Panc1 (cell line): ENCODE measurements at regions not wholly inside any gene's neighbourhood (a gene's known extent, or its start where the extent isn't known, plus 50 kb on each side); places are given as distances from the start of the nearest gene placed in this dataset.

ENCODE experiments used
- ATAC-seq: fragments of 200-7000 bp; cut with Tn5 transposase; 2 replicates; pipeline ENCODE4 v1.9.1; 2020; ENCODE audit warnings: mild to moderate bottlenecking, moderate library complexity
- BruUV-seq: library from RNA; stranded (reverse); fragments of 400-500 nt; replicated peaks from 2 replicates; lab custom pipeline; 2021; lab: Mats Ljungman, UMichigan
- CTCF ChIA-PET: fragments of 300-600 bp; sonication (Branson Sonifier 250); formaldehyde crosslinking; loops from one replicate; lab custom pipeline; 2022; ENCODE audit warnings: antibody characterized with exemption; lab: Charles Lee
- POLR2A ChIA-PET: fragments of 300-600 bp; sonication (Branson Sonifier 250); formaldehyde crosslinking; loops from one replicate; lab custom pipeline; 2022; ENCODE audit warnings: antibody characterized with exemption; lab: Charles Lee
- DNase-seq: peaks from one replicate; pipeline ENCODE4 v3.0.0-alpha.2; 2010; ENCODE audit warnings: low read depth, low spot score
- H3K27ac ChIP-seq: 2 replicates; pipeline ENCODE4 v1.5.1; 2011; ENCODE audit warnings: mild to moderate bottlenecking, low read length, inconsistent platforms
- H3K27me3 ChIP-seq: fragments of 200-500 bp; sonication (Bioruptor generic); 2 replicates; pipeline ENCODE4 v1.6.0; 2014; ENCODE audit warnings: low read length, inconsistent platforms; ENCODE audit not compliant: control insufficient read depth, insufficient read depth
- H3K36me3 ChIP-seq: fragments of 200-500 bp; sonication (Bioruptor generic); 2 replicates; pipeline ENCODE4 v1.5.1; 2014; ENCODE audit warnings: inconsistent platforms, mild to moderate bottlenecking, low read length, moderate library complexity; ENCODE audit not compliant: control insufficient read depth, insufficient read depth
- H3K4me1 ChIP-seq: 2 replicates; pipeline ENCODE4 v1.5.1; 2011; ENCODE audit warnings: inconsistent platforms, mild to moderate bottlenecking, low read length, moderate library complexity; ENCODE audit not compliant: control insufficient read depth, insufficient read depth
- H3K4me3 ChIP-seq, 2 experiments: 2 replicates each; pipeline ENCODE4 v1.5.1; 2011 to 2012; ENCODE audit warnings: low read depth in 2 of 2, low read length in 2 of 2, mild to moderate bottlenecking in 2 of 2, inconsistent platforms in 1 of 2, moderate library complexity in 1 of 2
- H3K9me3 ChIP-seq: fragments of 200-500 bp; sonication (Bioruptor generic); 2 replicates; pipeline ENCODE4 v1.5.1; 2014; ENCODE audit warnings: low read depth, mild to moderate bottlenecking, inconsistent platforms, low read length, moderate library complexity; ENCODE audit not compliant: control insufficient read depth, insufficient read depth
- POLR2AphosphoS5 ChIP-seq: IDR thresholded peaks from 2 replicates; pipeline ENCODE4 v1.6.1; 2012; ENCODE audit warnings: mild to moderate bottlenecking, low read depth, low read length, moderate library complexity
- SIN3A ChIP-seq: IDR thresholded peaks from 2 replicates; pipeline ENCODE4 v1.6.1; 2012; ENCODE audit warnings: low read depth, mild to moderate bottlenecking, low read length, moderate library complexity, borderline replicate concordance; ENCODE audit not compliant: insufficient read depth
- TCF7L2 ChIP-seq: IDR thresholded peaks from 2 replicates; pipeline ENCODE4 v1.6.1; 2011; ENCODE audit warnings: mild to moderate bottlenecking, low read depth, low read length, inconsistent platforms
- in situ Hi-C: cut with HindIII; loops from 2 replicates; pipeline ENCODE4 v1.10.0; 2016; ENCODE audit warnings: low sequenced_read_pairs, low pct_unique_long_range_greater_than_20kb
- intact Hi-C: fragments of 100-400 bp; cut with micrococcal nuclease; formaldehyde crosslinking; loops from one replicate; pipeline ENCODE4 v1.10.0; 2022; ENCODE audit not compliant: unreplicated experiment
- TF ChIP-seq, protein P1 (sequence below), 2 experiments: IDR thresholded peaks; 2 replicates each; pipeline ENCODE4 v1.6.1; 2011 to 2012; ENCODE audit warnings: low read depth in 2 of 2, control low read depth in 1 of 2, low read length in 1 of 2, mild to moderate bottlenecking in 1 of 2, moderate library complexity in 1 of 2; ENCODE audit not compliant: insufficient read depth in 1 of 2
- TF ChIP-seq, protein P2 (sequence below): fragments of 450-650 bp; IDR thresholded peaks from 2 replicates; pipeline ENCODE4 v1.5.1; 2017; ENCODE audit warnings: mild to moderate bottlenecking

DNA sequence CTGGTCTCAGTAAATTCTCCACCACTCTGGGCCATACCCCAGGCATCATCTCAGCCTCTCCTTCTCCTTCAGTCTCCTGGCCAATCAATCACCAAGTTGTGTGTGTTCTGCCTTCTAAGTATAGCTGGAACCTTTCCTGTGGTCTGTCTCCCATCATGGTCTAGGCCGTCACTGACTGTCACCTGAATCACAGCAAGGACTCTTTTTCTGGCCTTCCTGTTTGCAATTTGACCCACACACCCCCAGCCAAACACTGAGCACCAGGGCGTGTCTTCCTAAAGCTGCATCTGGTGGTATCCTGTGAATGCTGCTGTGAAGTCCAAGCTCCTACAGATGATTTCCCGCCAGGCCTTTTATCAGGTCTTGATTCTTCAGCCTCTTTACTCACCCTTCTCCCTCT lies 52.6 kb upstream of the PRELID3B start:
- CTCF ChIA-PET = interaction anchor here (0.7 kb wide), 1 partner anchor 538 kb away, joined by 8 read pairs; no protein-coding TSS in a partner anchor

DNA sequence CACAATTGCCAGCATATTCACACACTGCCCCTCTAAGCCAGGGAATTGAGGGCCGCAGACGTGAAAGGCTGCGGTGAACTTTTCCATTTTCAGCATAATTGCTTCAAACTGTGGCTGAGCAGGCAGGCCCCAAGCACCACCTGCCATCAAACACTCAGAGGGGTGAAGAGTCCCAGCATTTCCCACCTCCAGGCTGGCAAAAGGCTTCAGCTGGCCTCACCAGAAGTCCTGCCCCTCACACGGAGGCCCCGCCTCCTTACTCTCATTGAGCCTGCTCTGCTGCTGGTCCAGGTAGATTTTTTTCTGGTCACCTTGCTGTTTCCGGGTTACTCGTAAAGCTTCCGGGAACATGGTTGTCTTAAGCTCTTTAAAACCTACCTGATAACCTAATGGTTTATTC lies 52.0 kb upstream of the PRELID3B start:
- DNase-seq = no peak
- POLR2A ChIA-PET = interaction anchor here (0.7 kb wide), 1 partner anchor 23 kb away, joined by 3 read pairs; no protein-coding TSS in a partner anchor
- BruUV-seq = no TSS peak
- no peak overlapping the region for H3K27ac ChIP-seq
- CTCF ChIA-PET = no interaction called here
- H3K27me3 ChIP-seq = peaks cover 6% of the 10 kb centered on the region
- H3K4me3 ChIP-seq = no peak overlapping the region
- intact Hi-C loops = no loop called here
- in situ Hi-C loops = no loop called here
- no peak for ATAC-seq
- H3K36me3 ChIP-seq = no peaks in the 10 kb centered on the region
- TF ChIP-seq, protein P1, sequence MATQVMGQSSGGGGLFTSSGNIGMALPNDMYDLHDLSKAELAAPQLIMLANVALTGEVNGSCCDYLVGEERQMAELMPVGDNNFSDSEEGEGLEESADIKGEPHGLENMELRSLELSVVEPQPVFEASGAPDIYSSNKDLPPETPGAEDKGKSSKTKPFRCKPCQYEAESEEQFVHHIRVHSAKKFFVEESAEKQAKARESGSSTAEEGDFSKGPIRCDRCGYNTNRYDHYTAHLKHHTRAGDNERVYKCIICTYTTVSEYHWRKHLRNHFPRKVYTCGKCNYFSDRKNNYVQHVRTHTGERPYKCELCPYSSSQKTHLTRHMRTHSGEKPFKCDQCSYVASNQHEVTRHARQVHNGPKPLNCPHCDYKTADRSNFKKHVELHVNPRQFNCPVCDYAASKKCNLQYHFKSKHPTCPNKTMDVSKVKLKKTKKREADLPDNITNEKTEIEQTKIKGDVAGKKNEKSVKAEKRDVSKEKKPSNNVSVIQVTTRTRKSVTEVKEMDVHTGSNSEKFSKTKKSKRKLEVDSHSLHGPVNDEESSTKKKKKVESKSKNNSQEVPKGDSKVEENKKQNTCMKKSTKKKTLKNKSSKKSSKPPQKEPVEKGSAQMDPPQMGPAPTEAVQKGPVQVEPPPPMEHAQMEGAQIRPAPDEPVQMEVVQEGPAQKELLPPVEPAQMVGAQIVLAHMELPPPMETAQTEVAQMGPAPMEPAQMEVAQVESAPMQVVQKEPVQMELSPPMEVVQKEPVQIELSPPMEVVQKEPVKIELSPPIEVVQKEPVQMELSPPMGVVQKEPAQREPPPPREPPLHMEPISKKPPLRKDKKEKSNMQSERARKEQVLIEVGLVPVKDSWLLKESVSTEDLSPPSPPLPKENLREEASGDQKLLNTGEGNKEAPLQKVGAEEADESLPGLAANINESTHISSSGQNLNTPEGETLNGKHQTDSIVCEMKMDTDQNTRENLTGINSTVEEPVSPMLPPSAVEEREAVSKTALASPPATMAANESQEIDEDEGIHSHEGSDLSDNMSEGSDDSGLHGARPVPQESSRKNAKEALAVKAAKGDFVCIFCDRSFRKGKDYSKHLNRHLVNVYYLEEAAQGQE (IDR thresholded peaks at IDR 0.05; ENCODE audit: insufficient read depth in 1 of 2, low read depth in 2 of 2, low read length in 1 of 2) = no peak
- TF ChIP-seq SIN3A = no peak
- no peak for TF ChIP-seq TCF7L2
- TF ChIP-seq, protein P2, sequence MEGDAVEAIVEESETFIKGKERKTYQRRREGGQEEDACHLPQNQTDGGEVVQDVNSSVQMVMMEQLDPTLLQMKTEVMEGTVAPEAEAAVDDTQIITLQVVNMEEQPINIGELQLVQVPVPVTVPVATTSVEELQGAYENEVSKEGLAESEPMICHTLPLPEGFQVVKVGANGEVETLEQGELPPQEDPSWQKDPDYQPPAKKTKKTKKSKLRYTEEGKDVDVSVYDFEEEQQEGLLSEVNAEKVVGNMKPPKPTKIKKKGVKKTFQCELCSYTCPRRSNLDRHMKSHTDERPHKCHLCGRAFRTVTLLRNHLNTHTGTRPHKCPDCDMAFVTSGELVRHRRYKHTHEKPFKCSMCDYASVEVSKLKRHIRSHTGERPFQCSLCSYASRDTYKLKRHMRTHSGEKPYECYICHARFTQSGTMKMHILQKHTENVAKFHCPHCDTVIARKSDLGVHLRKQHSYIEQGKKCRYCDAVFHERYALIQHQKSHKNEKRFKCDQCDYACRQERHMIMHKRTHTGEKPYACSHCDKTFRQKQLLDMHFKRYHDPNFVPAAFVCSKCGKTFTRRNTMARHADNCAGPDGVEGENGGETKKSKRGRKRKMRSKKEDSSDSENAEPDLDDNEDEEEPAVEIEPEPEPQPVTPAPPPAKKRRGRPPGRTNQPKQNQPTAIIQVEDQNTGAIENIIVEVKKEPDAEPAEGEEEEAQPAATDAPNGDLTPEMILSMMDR = no peak
- TF ChIP-seq POLR2AphosphoS5 = no peak
- H3K9me3 ChIP-seq = no peaks in the 10 kb centered on the region
- no peaks in the 10 kb centered on the region for H3K4me1 ChIP-seq

More for the DNA sequence above, 52.6 kb upstream of the PRELID3B start:
- DNase-seq (no peak), ATAC-seq (no peak)
- intact Hi-C loops (no loop called here), in situ Hi-C loops (no loop called here)
- no peaks in the 10 kb centered on the region for H3K9me3 ChIP-seq
- no peaks in the 10 kb centered on the region for H3K4me1 ChIP-seq
- POLR2A ChIA-PET = interaction anchor here (0.7 kb wide), 1 partner anchor 22 kb away, joined by 3 read pairs; no protein-coding TSS in a partner anchor
- no peaks in the 10 kb centered on the region for H3K36me3 ChIP-seq
- TF ChIP-seq SIN3A = no peak
- TF ChIP-seq, protein P2 = no peak
- no peak for TF ChIP-seq POLR2AphosphoS5
- no TSS peak for BruUV-seq
- peaks cover 3% of the 10 kb centered on the region; the same call in 1 of the 2 replicates for H3K27me3 ChIP-seq
- no peak overlapping the region for H3K4me3 ChIP-seq
- no peak overlapping the region for H3K27ac ChIP-seq
